Fibroblast of lung (primary cell): ENCODE measurements at regions not wholly inside any gene's neighbourhood (a gene's known extent, or its start where the extent isn't known, plus 50 kb on each side); places are given as distances from the start of the nearest gene placed in this dataset.

Experiments used
- DNase-seq, 2 donors: peaks; one replicate each; pipeline versions ENCODE4 v3.0.0 to v3.0.0-alpha.2; 2010; ENCODE audit warnings: low read depth in 2 of 2
- H2AFZ ChIP-seq: 2 replicates; pipeline ENCODE4 v1.5.1; 2012; ENCODE audit warnings: low read length, control low read depth, inconsistent platforms
- H3K27ac ChIP-seq: 2 replicates; pipeline ENCODE4 v1.5.1; 2011; ENCODE audit warnings: low read length, control low read depth; ENCODE audit not compliant: insufficient read depth
- H3K27me3 ChIP-seq: 2 replicates; pipeline ENCODE4 v1.5.1; 2011; ENCODE audit warnings: mild to moderate bottlenecking, low read length; ENCODE audit not compliant: control insufficient read depth, insufficient read depth
- H3K36me3 ChIP-seq: 2 replicates; pipeline ENCODE4 v1.5.1; 2011; ENCODE audit warnings: low read length; ENCODE audit not compliant: control insufficient read depth, insufficient read depth
- H3K4me1 ChIP-seq: 2 replicates; pipeline ENCODE4 v1.5.1; 2011; ENCODE audit warnings: low read length; ENCODE audit not compliant: control insufficient read depth, insufficient read depth; ENCODE audit errors: extremely low read depth
- H3K4me2 ChIP-seq: 2 replicates; pipeline ENCODE4 v1.5.1; 2011; ENCODE audit warnings: low read length, control low read depth; ENCODE audit not compliant: insufficient read depth; ENCODE audit errors: extremely low read depth
- H3K4me3 ChIP-seq, 4 experiments: fragments of 200-600 bp in 1 of 4; sonication (generic) in 1 of 4; replicated peaks in 1 of 4; 2 replicates each; pipeline ENCODE4 v1.5.1; 2011 to 2016; ENCODE audit warnings: low read length in 4 of 4, low read depth in 3 of 4, mild to moderate bottlenecking in 3 of 4, control low read depth in 2 of 4, inconsistent platforms in 1 of 4, mixed read lengths in 1 of 4; ENCODE audit not compliant: insufficient read depth in 1 of 4; ENCODE audit errors: control extremely low read depth in 1 of 4
- H3K79me2 ChIP-seq: 2 replicates; pipeline ENCODE4 v1.5.1; 2012; ENCODE audit warnings: mild to moderate bottlenecking, low read length, inconsistent platforms; ENCODE audit not compliant: control insufficient read depth, insufficient read depth
- H3K9ac ChIP-seq: 2 replicates; pipeline ENCODE4 v1.5.1; 2011; ENCODE audit warnings: mild to moderate bottlenecking, low read length, control low read depth; ENCODE audit not compliant: insufficient read depth
- H3K9me3 ChIP-seq: 2 replicates; pipeline ENCODE4 v1.5.1; 2012; ENCODE audit warnings: low read depth, low read length; ENCODE audit not compliant: control insufficient read depth, insufficient read depth
- H4K20me1 ChIP-seq: 2 replicates; pipeline ENCODE4 v1.5.1; 2011; ENCODE audit warnings: low read length; ENCODE audit not compliant: control insufficient read depth, insufficient read depth; ENCODE audit errors: extremely low read depth
- CTCF ChIP-seq, 2 donors: IDR thresholded peaks in 1 of 2; conservative IDR thresholded peaks in 1 of 2; 1 replicate in 1 of 2; 2 replicates in 1 of 2; pipeline ENCODE4 v1.5.1; 2011 to 2012; ENCODE audit warnings: low read length in 2 of 2, control low read depth in 1 of 2, inconsistent platforms in 1 of 2, low read depth in 1 of 2, mild to moderate bottlenecking in 1 of 2
- EZH2 ChIP-seq: IDR thresholded peaks from 2 replicates; pipeline ENCODE4 v1.5.1; 2012; ENCODE audit warnings: low read length, control low read depth, mild to moderate bottlenecking; ENCODE audit errors: missing control alignments

GRCh38 chr12:38144049-38144448 is 172.5 kb upstream of the ALG10B start:
- no peak overlapping the region for H2AFZ ChIP-seq
- H3K4me1 ChIP-seq, result no peaks in the 10 kb centered on the region
- no peak overlapping the region for H3K4me3 ChIP-seq
- H3K27ac ChIP-seq, result no peak overlapping the region
- H3K9ac ChIP-seq, result no peak overlapping the region
- H3K36me3 ChIP-seq, result no peaks in the 10 kb centered on the region
- no peak for DNase-seq
- TF ChIP-seq CTCF (conservative IDR thresholded peaks at IDR 0.05 in 1 of 2, IDR thresholded peaks at IDR 0.05 in 1 of 2; ENCODE audit: low read depth in 1 of 2, low read length in 2 of 2), result no peak
- no peaks in the 10 kb centered on the region for H4K20me1 ChIP-seq
- no peaks in the 10 kb centered on the region for H3K27me3 ChIP-seq
- H3K79me2 ChIP-seq, result no peaks in the 10 kb centered on the region
- no peak overlapping the region for H3K4me2 ChIP-seq
- H3K9me3 ChIP-seq, result no peaks in the 10 kb centered on the region

GRCh38 chr12:38144601-38145436 is 171.8 kb upstream of the ALG10B start:
- Histone ChIP-seq H4K20me1 (no peaks in the 10 kb centered on the region), H3K9me3 (no peaks in the 10 kb centered on the region), H3K36me3 (no peaks in the 10 kb centered on the region), H3K9ac (no peak overlapping the region), H3K4me2 (no peak overlapping the region), H3K4me3 (no peak overlapping the region), H3K79me2 (no peaks in the 10 kb centered on the region), H2AFZ (no peak overlapping the region), H3K27ac (no peak overlapping the region), H3K27me3 (no peaks in the 10 kb centered on the region), H3K4me1 (no peaks in the 10 kb centered on the region)
- no peak for DNase-seq
- TF ChIP-seq CTCF (conservative IDR thresholded peaks at IDR 0.05 in 1 of 2, IDR thresholded peaks at IDR 0.05 in 1 of 2; ENCODE audit: low read depth in 1 of 2, low read length in 2 of 2) (no peak), EZH2 (no peak)

GRCh38 chr12:38149395-38150073 is 167.0 kb upstream of the ALG10B start:
- Histone ChIP-seq H3K4me3 (no peak overlapping the region), H3K9me3 (no peaks in the 10 kb centered on the region), H3K27ac (no peak overlapping the region), H3K79me2 (no peaks in the 10 kb centered on the region), H3K4me2 (no peak overlapping the region), H3K4me1 (no peaks in the 10 kb centered on the region), H3K36me3 (no peaks in the 10 kb centered on the region), H3K27me3 (no peaks in the 10 kb centered on the region), H3K9ac (no peak overlapping the region), H4K20me1 (no peaks in the 10 kb centered on the region), H2AFZ (no peak overlapping the region)
- DNase-seq, result no peak
- TF ChIP-seq CTCF (conservative IDR thresholded peaks at IDR 0.05 in 1 of 2, IDR thresholded peaks at IDR 0.05 in 1 of 2; ENCODE audit: low read depth in 1 of 2, low read length in 2 of 2), result no peak
